HepG2 (cell line): ENCODE measurements at regions not wholly inside any gene's neighbourhood (a gene's known extent, or its start where the extent isn't known, plus 50 kb on each side); places are given as distances from the start of the nearest gene placed in this dataset.

Experiments
- ATAC-seq: fragments of 200-7000 bp; cut with Tn5 transposase; 3 replicates; pipeline ENCODE4 v1.9.1; 2020; ENCODE audit warnings: mild to moderate bottlenecking, moderate library complexity
- BruUV-seq: library from RNA; stranded (reverse); fragments of 400-500 nt; replicated peaks from 2 replicates; lab custom pipeline; 2021; lab: Mats Ljungman, UMichigan
- CTCF ChIA-PET: fragments of 300-600 bp; formaldehyde crosslinking; extraction: SDS; loops from one replicate; lab custom pipeline; 2021; ENCODE audit warnings: low total read pairs, inconsistent platforms, low intra/inter-chr PET ratio; lab: Yijun Ruan, JAX
- POLR2A ChIA-PET: fragments of 350-600 bp; sonication (Branson Sonifier 250); formaldehyde crosslinking; loops from one replicate; lab custom pipeline; 2020; ENCODE audit warnings: antibody characterized with exemption, inconsistent platforms; lab: Yijun Ruan, JAX
- DNase-seq: peaks from one replicate; pipeline ENCODE4 v3.0.0-alpha.2; 2015; ENCODE audit warnings: low spot score
- FAIRE-seq: peaks from 3 replicates; lab custom pipeline; 2011; peaks lifted over from hg19 to GRCh38; lab: Jason Lieb, UNC
- H2AFZ ChIP-seq: one replicate; pipeline ENCODE4 v1.6.1; 2011; ENCODE audit warnings: low read length, inconsistent platforms
- H3K27ac ChIP-seq: fragments of 300-600 bp; 3 replicates; pipeline ENCODE4 v1.8.0; 2011; ENCODE audit warnings: mixed run types, mild to moderate bottlenecking, mixed read lengths, low read length, inconsistent platforms; ENCODE audit not compliant: insufficient read depth; ENCODE audit errors: extremely low read length
- H3K27me3 ChIP-seq, 2 experiments: fragments of 200-600 bp in 1 of 2; 2 replicates in 1 of 2; 3 replicates in 1 of 2; pipeline versions ENCODE4 v1.6.0 to v1.8.0; 2011; ENCODE audit warnings: low read length in 2 of 2, mild to moderate bottlenecking in 2 of 2, moderate library complexity in 2 of 2, inconsistent platforms in 1 of 2; ENCODE audit not compliant: insufficient read depth in 2 of 2, control insufficient read depth in 1 of 2
- H3K36me3 ChIP-seq, 2 experiments: fragments of 200-600 bp in 1 of 2; replicated peaks in 1 of 2; 2 replicates in 1 of 2; 3 replicates in 1 of 2; pipeline versions ENCODE4 v1.5.1 to v1.8.0; 2011; ENCODE audit warnings: low read length in 2 of 2, inconsistent platforms in 1 of 2; ENCODE audit not compliant: insufficient read depth in 2 of 2, control insufficient read depth in 1 of 2
- H3K4me1 ChIP-seq: 2 replicates; pipeline ENCODE4 v1.5.1; 2012; ENCODE audit warnings: low read length, inconsistent platforms; ENCODE audit not compliant: insufficient read depth
- H3K4me2 ChIP-seq: 2 replicates; pipeline ENCODE4 v1.6.0; 2011; ENCODE audit warnings: low read depth, low read length, inconsistent platforms
- H3K4me3 ChIP-seq, 3 experiments: fragments of 200-600 bp in 1 of 3; sonication (generic), shearing (Covaris generic) in 1 of 3; replicated peaks in 1 of 3; 2 replicates each; pipeline ENCODE4 v1.5.1; 2011 to 2016; ENCODE audit warnings: low read length in 3 of 3, inconsistent platforms in 2 of 3, low read depth in 2 of 3, mild to moderate bottlenecking in 2 of 3, control low read depth in 1 of 3, mixed read lengths in 1 of 3; ENCODE audit not compliant: insufficient read depth in 1 of 3
- H3K79me2 ChIP-seq: one replicate; pipeline ENCODE4 v1.6.1; 2011; ENCODE audit warnings: low read length, inconsistent platforms; ENCODE audit not compliant: insufficient read depth
- H3K9ac ChIP-seq: 2 replicates; pipeline ENCODE4 v1.6.0; 2011; ENCODE audit warnings: mild to moderate bottlenecking, low read depth, low read length, inconsistent platforms; ENCODE audit not compliant: insufficient read depth
- H3K9me3 ChIP-seq: 2 replicates; pipeline ENCODE4 v1.5.1; 2012; ENCODE audit warnings: mild to moderate bottlenecking, low read length
- H4K20me1 ChIP-seq: 2 replicates; pipeline ENCODE4 v1.6.0; 2011; ENCODE audit warnings: inconsistent platforms, mild to moderate bottlenecking, low read length, moderate library complexity; ENCODE audit not compliant: insufficient read depth
- ERF ChIP-seq: IDR thresholded peaks from 2 replicates; pipeline ENCODE4 v1.6.1; 2018; ENCODE audit warnings: missing biosample characterization, missing genetic modification reagents
- KLF6 ChIP-seq: IDR thresholded peaks from 2 replicates; pipeline ENCODE4 v1.8.0; 2016; ENCODE audit warnings: missing biosample characterization, missing genetic modification reagents
- NAIF1 ChIP-seq: sonication (generic); formaldehyde crosslinking; IDR thresholded peaks from 2 replicates; pipeline ENCODE4 v1.5.0; 2020; ENCODE audit warnings: mild to moderate bottlenecking, missing genetic modification reagents, borderline replicate concordance
- ZNF839 ChIP-seq: sonication (generic); formaldehyde crosslinking; IDR thresholded peaks from 2 replicates; pipeline ENCODE4 v1.4.0; 2020; ENCODE audit warnings: missing genetic modification reagents, mild to moderate bottlenecking, borderline replicate concordance
- WGBS: methylation state at CpG from one replicate; pipeline ENCODE4 v1.1.6; 2017; ENCODE audit warnings: low lambda C conversion rate; 5-methylcytosine and 5-hydroxymethylcytosine counted together
- in situ Hi-C: cut with HindIII; loops from 2 replicates; pipeline ENCODE4 v1.10.0; 2017; ENCODE audit warnings: low pct_unique_long_range_greater_than_20kb; ENCODE audit not compliant: extremely low pct_ligation_motif_present
- intact Hi-C: fragments of 100-400 bp; cut with micrococcal nuclease; formaldehyde crosslinking; loops from one replicate; pipeline ENCODE4 v1.10.0; 2022; ENCODE audit not compliant: unreplicated experiment
- TF ChIP-seq, protein P1 (sequence below): sonication (generic); formaldehyde crosslinking; IDR thresholded peaks from 2 replicates; pipeline ENCODE4 v1.5.1; 2020; ENCODE audit warnings: mild to moderate bottlenecking, missing genetic modification reagents, moderate library complexity
- TF ChIP-seq, protein P2 (sequence below): sonication (generic); formaldehyde crosslinking; IDR thresholded peaks from 2 replicates; pipeline ENCODE4 v1.8.0; 2022; ENCODE audit warnings: mild to moderate bottlenecking, missing genetic modification reagents, moderate library complexity
- TF ChIP-seq, protein P3 (sequence below): sonication (generic); formaldehyde crosslinking; IDR thresholded peaks from 2 replicates; pipeline ENCODE4 v1.4.0; 2020; ENCODE audit warnings: missing genetic modification reagents
- TF ChIP-seq, protein P4 (sequence below): sonication (generic); formaldehyde crosslinking; IDR thresholded peaks from 2 replicates; pipeline ENCODE4 v1.4.0; 2020; ENCODE audit warnings: mild to moderate bottlenecking, missing genetic modification reagents
- TF ChIP-seq, protein P5 (sequence below): IDR thresholded peaks from 2 replicates; pipeline ENCODE4 v1.4.0; 2020; ENCODE audit warnings: mild to moderate bottlenecking, missing genetic modification reagents

DNA sequence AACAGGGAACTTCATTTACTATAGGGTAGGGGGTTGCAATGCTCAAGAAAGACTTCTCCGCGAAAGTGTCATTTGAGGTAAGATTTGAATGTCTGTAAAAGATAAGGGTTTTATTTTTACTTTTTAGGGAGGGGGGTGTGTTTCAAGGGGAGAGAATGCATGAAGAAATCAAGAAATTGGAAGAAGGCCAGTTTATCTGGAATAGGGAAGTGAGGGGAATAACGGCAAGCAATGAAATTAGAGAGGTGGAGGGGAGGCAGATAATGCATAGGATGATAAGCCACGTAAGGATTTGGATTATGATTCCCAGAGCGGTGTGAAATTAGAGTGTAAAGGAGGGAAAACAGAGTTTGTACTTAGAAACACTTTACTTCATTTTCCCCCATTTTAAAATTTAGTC lies 63.0 kb upstream of the MB21D2 start (continued):
- TF ChIP-seq, protein P1, sequence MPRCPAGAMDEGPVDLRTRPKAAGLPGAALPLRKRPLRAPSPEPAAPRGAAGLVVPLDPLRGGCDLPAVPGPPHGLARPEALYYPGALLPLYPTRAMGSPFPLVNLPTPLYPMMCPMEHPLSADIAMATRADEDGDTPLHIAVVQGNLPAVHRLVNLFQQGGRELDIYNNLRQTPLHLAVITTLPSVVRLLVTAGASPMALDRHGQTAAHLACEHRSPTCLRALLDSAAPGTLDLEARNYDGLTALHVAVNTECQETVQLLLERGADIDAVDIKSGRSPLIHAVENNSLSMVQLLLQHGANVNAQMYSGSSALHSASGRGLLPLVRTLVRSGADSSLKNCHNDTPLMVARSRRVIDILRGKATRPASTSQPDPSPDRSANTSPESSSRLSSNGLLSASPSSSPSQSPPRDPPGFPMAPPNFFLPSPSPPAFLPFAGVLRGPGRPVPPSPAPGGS (CRISPR knock-in tag) = no peak
- TF ChIP-seq KLF6 (no peak), ZNF839 (CRISPR knock-in tag) (no peak)

DNA sequence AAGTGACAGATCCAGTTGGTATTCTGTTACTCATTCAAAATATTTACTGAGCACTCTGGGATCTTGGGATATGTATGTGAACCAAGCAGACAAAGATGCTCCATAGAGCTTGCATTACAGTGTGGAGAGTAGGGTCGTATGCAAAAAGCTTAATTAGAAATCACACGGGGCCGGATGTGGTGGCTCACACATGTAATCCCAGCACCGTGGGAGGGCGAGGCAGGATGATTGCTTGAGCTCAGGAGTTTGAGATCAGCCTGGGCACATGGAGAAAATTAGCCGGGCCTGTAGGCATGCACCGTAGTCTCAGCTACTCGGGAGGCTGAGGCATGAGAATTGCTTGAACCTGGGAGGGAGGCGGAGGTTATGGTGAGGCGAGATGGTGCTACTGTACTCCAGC lies 68.7 kb upstream of the MB21D2 start:
- CTCF ChIA-PET = no interaction called here
- Histone ChIP-seq H4K20me1 (no peaks in the 10 kb centered on the region), H3K27me3 (peaks cover 0 to 4% of the 10 kb centered on the region in 2 experiments; a peak in 2 of 5 replicates), H3K4me1 (no peaks in the 10 kb centered on the region), H3K79me2 (no peaks in the 10 kb centered on the region), H2AFZ (no peak overlapping the region), H3K27ac (no peak overlapping the region), H3K36me3 (no peaks in the 10 kb centered on the region), H3K4me2 (no peak overlapping the region), H3K9me3 (no peaks in the 10 kb centered on the region), H3K9ac (no peak overlapping the region), H3K4me3 (no peak overlapping the region)
- DNase-seq (no peak), ATAC-seq (no peak), FAIRE-seq (no peak)
- POLR2A ChIA-PET = no interaction called here
- BruUV-seq = no TSS peak
- 46% methylated on average over 9 of the region's 10 CpGs for whole genome bisulfite sequencing
- in situ Hi-C loops (no loop called here), intact Hi-C loops (no loop called here)
- TF ChIP-seq, protein P2, sequence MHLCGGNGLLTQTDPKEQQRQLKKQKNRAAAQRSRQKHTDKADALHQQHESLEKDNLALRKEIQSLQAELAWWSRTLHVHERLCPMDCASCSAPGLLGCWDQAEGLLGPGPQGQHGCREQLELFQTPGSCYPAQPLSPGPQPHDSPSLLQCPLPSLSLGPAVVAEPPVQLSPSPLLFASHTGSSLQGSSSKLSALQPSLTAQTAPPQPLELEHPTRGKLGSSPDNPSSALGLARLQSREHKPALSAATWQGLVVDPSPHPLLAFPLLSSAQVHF (CRISPR knock-in tag) = no peak
- TF ChIP-seq, protein P3, sequence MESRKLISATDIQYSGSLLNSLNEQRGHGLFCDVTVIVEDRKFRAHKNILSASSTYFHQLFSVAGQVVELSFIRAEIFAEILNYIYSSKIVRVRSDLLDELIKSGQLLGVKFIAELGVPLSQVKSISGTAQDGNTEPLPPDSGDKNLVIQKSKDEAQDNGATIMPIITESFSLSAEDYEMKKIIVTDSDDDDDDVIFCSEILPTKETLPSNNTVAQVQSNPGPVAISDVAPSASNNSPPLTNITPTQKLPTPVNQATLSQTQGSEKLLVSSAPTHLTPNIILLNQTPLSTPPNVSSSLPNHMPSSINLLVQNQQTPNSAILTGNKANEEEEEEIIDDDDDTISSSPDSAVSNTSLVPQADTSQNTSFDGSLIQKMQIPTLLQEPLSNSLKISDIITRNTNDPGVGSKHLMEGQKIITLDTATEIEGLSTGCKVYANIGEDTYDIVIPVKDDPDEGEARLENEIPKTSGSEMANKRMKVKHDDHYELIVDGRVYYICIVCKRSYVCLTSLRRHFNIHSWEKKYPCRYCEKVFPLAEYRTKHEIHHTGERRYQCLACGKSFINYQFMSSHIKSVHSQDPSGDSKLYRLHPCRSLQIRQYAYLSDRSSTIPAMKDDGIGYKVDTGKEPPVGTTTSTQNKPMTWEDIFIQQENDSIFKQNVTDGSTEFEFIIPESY = no peak
- TF ChIP-seq, protein P4, sequence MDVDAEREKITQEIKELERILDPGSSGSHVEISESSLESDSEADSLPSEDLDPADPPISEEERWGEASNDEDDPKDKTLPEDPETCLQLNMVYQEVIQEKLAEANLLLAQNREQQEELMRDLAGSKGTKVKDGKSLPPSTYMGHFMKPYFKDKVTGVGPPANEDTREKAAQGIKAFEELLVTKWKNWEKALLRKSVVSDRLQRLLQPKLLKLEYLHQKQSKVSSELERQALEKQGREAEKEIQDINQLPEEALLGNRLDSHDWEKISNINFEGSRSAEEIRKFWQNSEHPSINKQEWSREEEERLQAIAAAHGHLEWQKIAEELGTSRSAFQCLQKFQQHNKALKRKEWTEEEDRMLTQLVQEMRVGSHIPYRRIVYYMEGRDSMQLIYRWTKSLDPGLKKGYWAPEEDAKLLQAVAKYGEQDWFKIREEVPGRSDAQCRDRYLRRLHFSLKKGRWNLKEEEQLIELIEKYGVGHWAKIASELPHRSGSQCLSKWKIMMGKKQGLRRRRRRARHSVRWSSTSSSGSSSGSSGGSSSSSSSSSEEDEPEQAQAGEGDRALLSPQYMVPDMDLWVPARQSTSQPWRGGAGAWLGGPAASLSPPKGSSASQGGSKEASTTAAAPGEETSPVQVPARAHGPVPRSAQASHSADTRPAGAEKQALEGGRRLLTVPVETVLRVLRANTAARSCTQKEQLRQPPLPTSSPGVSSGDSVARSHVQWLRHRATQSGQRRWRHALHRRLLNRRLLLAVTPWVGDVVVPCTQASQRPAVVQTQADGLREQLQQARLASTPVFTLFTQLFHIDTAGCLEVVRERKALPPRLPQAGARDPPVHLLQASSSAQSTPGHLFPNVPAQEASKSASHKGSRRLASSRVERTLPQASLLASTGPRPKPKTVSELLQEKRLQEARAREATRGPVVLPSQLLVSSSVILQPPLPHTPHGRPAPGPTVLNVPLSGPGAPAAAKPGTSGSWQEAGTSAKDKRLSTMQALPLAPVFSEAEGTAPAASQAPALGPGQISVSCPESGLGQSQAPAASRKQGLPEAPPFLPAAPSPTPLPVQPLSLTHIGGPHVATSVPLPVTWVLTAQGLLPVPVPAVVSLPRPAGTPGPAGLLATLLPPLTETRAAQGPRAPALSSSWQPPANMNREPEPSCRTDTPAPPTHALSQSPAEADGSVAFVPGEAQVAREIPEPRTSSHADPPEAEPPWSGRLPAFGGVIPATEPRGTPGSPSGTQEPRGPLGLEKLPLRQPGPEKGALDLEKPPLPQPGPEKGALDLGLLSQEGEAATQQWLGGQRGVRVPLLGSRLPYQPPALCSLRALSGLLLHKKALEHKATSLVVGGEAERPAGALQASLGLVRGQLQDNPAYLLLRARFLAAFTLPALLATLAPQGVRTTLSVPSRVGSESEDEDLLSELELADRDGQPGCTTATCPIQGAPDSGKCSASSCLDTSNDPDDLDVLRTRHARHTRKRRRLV (CRISPR knock-in tag) = no peak
- TF ChIP-seq ERF (CRISPR knock-in tag) = no peak
- no peak for TF ChIP-seq NAIF1 (CRISPR knock-in tag)
- TF ChIP-seq, protein P5, sequence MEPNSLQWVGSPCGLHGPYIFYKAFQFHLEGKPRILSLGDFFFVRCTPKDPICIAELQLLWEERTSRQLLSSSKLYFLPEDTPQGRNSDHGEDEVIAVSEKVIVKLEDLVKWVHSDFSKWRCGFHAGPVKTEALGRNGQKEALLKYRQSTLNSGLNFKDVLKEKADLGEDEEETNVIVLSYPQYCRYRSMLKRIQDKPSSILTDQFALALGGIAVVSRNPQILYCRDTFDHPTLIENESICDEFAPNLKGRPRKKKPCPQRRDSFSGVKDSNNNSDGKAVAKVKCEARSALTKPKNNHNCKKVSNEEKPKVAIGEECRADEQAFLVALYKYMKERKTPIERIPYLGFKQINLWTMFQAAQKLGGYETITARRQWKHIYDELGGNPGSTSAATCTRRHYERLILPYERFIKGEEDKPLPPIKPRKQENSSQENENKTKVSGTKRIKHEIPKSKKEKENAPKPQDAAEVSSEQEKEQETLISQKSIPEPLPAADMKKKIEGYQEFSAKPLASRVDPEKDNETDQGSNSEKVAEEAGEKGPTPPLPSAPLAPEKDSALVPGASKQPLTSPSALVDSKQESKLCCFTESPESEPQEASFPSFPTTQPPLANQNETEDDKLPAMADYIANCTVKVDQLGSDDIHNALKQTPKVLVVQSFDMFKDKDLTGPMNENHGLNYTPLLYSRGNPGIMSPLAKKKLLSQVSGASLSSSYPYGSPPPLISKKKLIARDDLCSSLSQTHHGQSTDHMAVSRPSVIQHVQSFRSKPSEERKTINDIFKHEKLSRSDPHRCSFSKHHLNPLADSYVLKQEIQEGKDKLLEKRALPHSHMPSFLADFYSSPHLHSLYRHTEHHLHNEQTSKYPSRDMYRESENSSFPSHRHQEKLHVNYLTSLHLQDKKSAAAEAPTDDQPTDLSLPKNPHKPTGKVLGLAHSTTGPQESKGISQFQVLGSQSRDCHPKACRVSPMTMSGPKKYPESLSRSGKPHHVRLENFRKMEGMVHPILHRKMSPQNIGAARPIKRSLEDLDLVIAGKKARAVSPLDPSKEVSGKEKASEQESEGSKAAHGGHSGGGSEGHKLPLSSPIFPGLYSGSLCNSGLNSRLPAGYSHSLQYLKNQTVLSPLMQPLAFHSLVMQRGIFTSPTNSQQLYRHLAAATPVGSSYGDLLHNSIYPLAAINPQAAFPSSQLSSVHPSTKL (CRISPR knock-in tag) = no peak
